HepG2 (cell line): ENCODE measurements at regions not wholly inside any gene's neighbourhood (a gene's known extent, or its start where the extent isn't known, plus 50 kb on each side); places are given as distances from the start of the nearest gene placed in this dataset.

Experiments used
- FOSL2 ChIP-seq: sonication (generic); formaldehyde crosslinking; IDR thresholded peaks from 2 replicates; pipeline ENCODE4 v1.4.0; 2020; ENCODE audit warnings: missing genetic modification reagents
- GZF1 ChIP-seq: sonication (generic); formaldehyde crosslinking; IDR thresholded peaks from 2 replicates; pipeline ENCODE4 v1.5.1; 2020; ENCODE audit warnings: mild to moderate bottlenecking, missing genetic modification reagents
- HMGXB3 ChIP-seq: sonication (generic); formaldehyde crosslinking; IDR thresholded peaks from 2 replicates; pipeline ENCODE4 v1.4.0; 2020; ENCODE audit warnings: missing genetic modification reagents, borderline replicate concordance
- IRF9 ChIP-seq: sonication (generic); formaldehyde crosslinking; IDR thresholded peaks from 2 replicates; pipeline ENCODE4 v1.8.0; 2022; ENCODE audit warnings: missing genetic modification reagents, mild to moderate bottlenecking, borderline replicate concordance
- KAT7 ChIP-seq: IDR thresholded peaks from 2 replicates; pipeline ENCODE4 v1.6.1; 2018; ENCODE audit warnings: borderline replicate concordance, missing compliant biosample characterization
- PPARG ChIP-seq: conservative IDR thresholded peaks from 2 replicates; pipeline ENCODE4 v1.6.1; 2016; ENCODE audit warnings: missing biosample characterization, missing genetic modification reagents
- SALL1 ChIP-seq: sonication (generic); formaldehyde crosslinking; IDR thresholded peaks from 2 replicates; pipeline ENCODE4 v1.8.0; 2022; ENCODE audit warnings: mild to moderate bottlenecking, missing genetic modification reagents
- ZBTB21 ChIP-seq: sonication (generic); formaldehyde crosslinking; IDR thresholded peaks from 2 replicates; pipeline ENCODE4 v1.4.0; 2020; ENCODE audit warnings: missing genetic modification reagents
- ZFP41 ChIP-seq: sonication (generic); formaldehyde crosslinking; IDR thresholded peaks from 2 replicates; pipeline ENCODE4 v1.4.0; 2020; ENCODE audit warnings: mild to moderate bottlenecking, missing genetic modification reagents, borderline replicate concordance
- ZNF225 ChIP-seq: sonication (generic); formaldehyde crosslinking; IDR thresholded peaks from 2 replicates; pipeline ENCODE4 v1.4.0; 2020; ENCODE audit warnings: mild to moderate bottlenecking, missing genetic modification reagents
- ZNF281 ChIP-seq: sonication (generic); formaldehyde crosslinking; IDR thresholded peaks from 2 replicates; pipeline ENCODE4 v1.4.0; 2020; ENCODE audit warnings: missing genetic modification reagents, borderline replicate concordance
- ZNF451 ChIP-seq: sonication (generic); formaldehyde crosslinking; IDR thresholded peaks from 2 replicates; pipeline ENCODE4 v1.5.0; 2020; ENCODE audit warnings: mild to moderate bottlenecking, missing genetic modification reagents
- ZNF646 ChIP-seq: sonication (generic); formaldehyde crosslinking; IDR thresholded peaks from 2 replicates; pipeline ENCODE4 v1.9.0; 2021; ENCODE audit warnings: mild to moderate bottlenecking, missing genetic modification reagents

GRCh38 chr14:101706509-101707067, 54.9 kb upstream of the PPP2R5C start (continued):
- TF ChIP-seq HMGXB3 (CRISPR knock-in tag) (peak; percentile 57; the same call in 1 of the 2 replicates), SALL1 (CRISPR knock-in tag) (peak; percentile 89), IRF9 (CRISPR knock-in tag) (0 out of 2 replicates have a peak, but pooled peaks have one; percentile 53), KAT7 (CRISPR knock-in tag) (peak; percentile 27; the same call in 1 of the 2 replicates), ZNF451 (CRISPR knock-in tag) (peak; percentile 74; the same call in 1 of the 2 replicates), ZBTB21 (CRISPR knock-in tag) (no peak), ZNF225 (CRISPR knock-in tag) (peak; percentile 36; the same call in 1 of the 2 replicates), PPARG (CRISPR knock-in tag) (0 out of 2 replicates have a peak, but pooled peaks have one; percentile 16), ZNF281 (CRISPR knock-in tag) (peak; percentile 25; the same call in 1 of the 2 replicates), FOSL2 (peak; percentile 35), ZFP41 (CRISPR knock-in tag) (no peak), GZF1 (CRISPR knock-in tag) (no peak), ZNF646 (CRISPR knock-in tag) (no peak)
